MM.1S (cell line): ENCODE measurements at regions not wholly inside any gene's neighbourhood (a gene's known extent, or its start where the extent isn't known, plus 50 kb on each side); places are given as distances from the start of the nearest gene placed in this dataset.

Experiments used
- CTCF ChIP-seq: fragments of 300-600 bp; sonication (generic); IDR thresholded peaks from 2 replicates; pipeline ENCODE4 v1.5.1; 2016; ENCODE audit warnings: antibody characterized with exemption, low read length, mixed read lengths
- EZH2phosphoT487 ChIP-seq: fragments of 300-600 bp; sonication (generic); IDR thresholded peaks from 2 replicates; pipeline ENCODE4 v1.6.1; 2018; ENCODE audit warnings: antibody characterized with exemption, low read length

DNA sequence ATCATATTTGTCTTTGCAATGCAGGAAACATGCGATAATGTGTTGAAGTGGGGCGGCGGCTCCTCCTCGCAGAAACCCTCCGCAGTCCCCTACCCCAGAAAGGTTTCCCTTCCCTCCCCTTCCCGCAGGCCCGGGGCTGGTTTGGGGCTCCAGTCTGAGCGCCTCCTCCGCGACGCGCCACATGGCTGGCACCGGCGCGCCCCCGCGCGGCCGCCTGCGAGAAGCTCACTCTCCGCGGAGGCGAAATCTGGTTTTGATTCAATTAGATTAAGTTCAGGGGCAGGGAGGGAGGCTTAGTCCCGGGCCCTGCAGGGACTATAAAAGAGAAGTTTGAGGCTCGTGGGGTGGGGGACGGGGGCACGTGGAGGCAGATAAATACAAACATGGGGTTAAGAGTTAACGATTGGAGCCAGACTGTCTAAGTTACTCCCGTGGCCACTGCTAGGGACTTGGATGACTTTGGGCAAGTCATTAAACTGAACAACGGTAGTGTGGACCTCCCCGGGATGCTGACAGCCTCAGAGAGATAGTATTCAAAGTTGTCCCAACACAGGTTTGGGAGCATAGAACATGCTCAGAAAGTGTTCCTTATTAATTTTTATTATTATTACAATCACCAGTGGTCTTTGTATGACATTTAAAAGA is 69.4 kb downstream of the MSX2 start:
- TF ChIP-seq CTCF (peak; percentile 89), EZH2phosphoT487 (no peak)
